HUES6 (cell line): ENCODE measurements at regions not wholly inside any gene's neighbourhood (a gene's known extent, or its start where the extent isn't known, plus 50 kb on each side); places are given as distances from the start of the nearest gene placed in this dataset.

Experiments
- H3K27ac ChIP-seq: 2 replicates; pipeline ENCODE4 v1.7.0; 2013; ENCODE audit warnings: low read depth, mild to moderate bottlenecking, low read length, inconsistent platforms
- H3K27me3 ChIP-seq: 2 replicates; pipeline ENCODE4 v1.6.1; 2013; ENCODE audit warnings: low read length; ENCODE audit not compliant: control insufficient read depth, insufficient read depth
- H3K36me3 ChIP-seq: 2 replicates; pipeline ENCODE4 v1.6.1; 2013; ENCODE audit warnings: low read length; ENCODE audit not compliant: control insufficient read depth, insufficient read depth
- H3K4me1 ChIP-seq: 2 replicates; pipeline ENCODE4 v1.6.1; 2013; ENCODE audit warnings: low read length; ENCODE audit not compliant: control insufficient read depth, insufficient read depth
- H3K4me3 ChIP-seq: 2 replicates; pipeline ENCODE4 v1.5.1; 2013; ENCODE audit warnings: low read depth, low read length
- H3K9ac ChIP-seq: one replicate; pipeline ENCODE4 v1.6.1; 2013; ENCODE audit warnings: mild to moderate bottlenecking, low read length
- H3K9me3 ChIP-seq: 2 replicates; pipeline ENCODE4 v1.6.1; 2013; ENCODE audit warnings: low read depth, low read length; ENCODE audit not compliant: control insufficient read depth, insufficient read depth

GRCh38 chr3:117172426-117172825, 462.8 kb downstream of the TUSC7 start:
- no peaks in the 10 kb centered on the region for H3K36me3 ChIP-seq
- no peaks in the 10 kb centered on the region for H3K27me3 ChIP-seq
- no peak overlapping the region for H3K27ac ChIP-seq
- no peaks in the 10 kb centered on the region for H3K4me1 ChIP-seq
- H3K9me3 ChIP-seq, result no peaks in the 10 kb centered on the region
- no peak overlapping the region for H3K4me3 ChIP-seq
- no peak overlapping the region for H3K9ac ChIP-seq

- H3K4me1 ChIP-seq, result peaks cover 4% of the 10 kb centered on the region; the same call in 1 of the 2 replicates
- H3K27ac ChIP-seq, result no peak overlapping the region
- no peaks in the 10 kb centered on the region for H3K9me3 ChIP-seq
- no peaks in the 10 kb centered on the region for H3K27me3 ChIP-seq
- no peak overlapping the region for H3K4me3 ChIP-seq
- no peaks in the 10 kb centered on the region for H3K36me3 ChIP-seq
- H3K9ac ChIP-seq, result no peak overlapping the region
These were observed 471.6 kb downstream of the TUSC7 start for GRCh38 chr3:117181222-117181621.

GRCh38 chr3:117184574-117184973, 475.0 kb downstream of the TUSC7 start:
- Histone ChIP-seq H3K36me3 (no peaks in the 10 kb centered on the region), H3K27me3 (no peaks in the 10 kb centered on the region), H3K4me3 (no peak overlapping the region), H3K4me1 (peaks cover 4% of the 10 kb centered on the region; the same call in 1 of the 2 replicates), H3K9me3 (no peaks in the 10 kb centered on the region), H3K27ac (no peak overlapping the region), H3K9ac (no peak overlapping the region)

GRCh38 chr3:117191245-117191644, 481.7 kb downstream of the TUSC7 start:
- no peaks in the 10 kb centered on the region for H3K36me3 ChIP-seq
- no peaks in the 10 kb centered on the region for H3K4me1 ChIP-seq
- H3K27ac ChIP-seq, result no peak overlapping the region
- no peak overlapping the region for H3K9ac ChIP-seq
- no peak overlapping the region for H3K4me3 ChIP-seq
- no peaks in the 10 kb centered on the region for H3K9me3 ChIP-seq
- H3K27me3 ChIP-seq, result no peaks in the 10 kb centered on the region

DNA sequence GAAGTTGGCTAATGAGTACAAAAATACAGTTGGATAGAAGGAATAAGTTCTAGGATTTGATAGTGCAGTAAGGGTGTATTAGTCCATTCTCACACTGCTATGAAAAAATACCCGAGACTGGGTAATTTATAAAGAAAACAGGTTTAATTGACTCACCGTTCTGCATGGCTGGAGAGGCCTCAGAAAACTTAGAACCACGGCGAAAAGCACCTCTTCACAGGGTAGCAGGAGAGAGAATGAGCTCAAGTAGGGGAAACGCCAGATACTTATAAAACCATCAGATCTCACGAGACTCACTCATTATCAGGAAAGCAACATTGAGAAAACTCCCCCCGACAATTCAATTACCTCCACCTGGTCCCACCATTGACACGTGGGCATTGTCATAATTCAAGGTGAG, 483.3 kb downstream of the TUSC7 start:
- Histone ChIP-seq H3K27me3 (no peaks in the 10 kb centered on the region), H3K4me3 (no peak overlapping the region), H3K9ac (no peak overlapping the region), H3K27ac (no peak overlapping the region), H3K9me3 (no peaks in the 10 kb centered on the region), H3K4me1 (no peaks in the 10 kb centered on the region), H3K36me3 (no peaks in the 10 kb centered on the region)

DNA sequence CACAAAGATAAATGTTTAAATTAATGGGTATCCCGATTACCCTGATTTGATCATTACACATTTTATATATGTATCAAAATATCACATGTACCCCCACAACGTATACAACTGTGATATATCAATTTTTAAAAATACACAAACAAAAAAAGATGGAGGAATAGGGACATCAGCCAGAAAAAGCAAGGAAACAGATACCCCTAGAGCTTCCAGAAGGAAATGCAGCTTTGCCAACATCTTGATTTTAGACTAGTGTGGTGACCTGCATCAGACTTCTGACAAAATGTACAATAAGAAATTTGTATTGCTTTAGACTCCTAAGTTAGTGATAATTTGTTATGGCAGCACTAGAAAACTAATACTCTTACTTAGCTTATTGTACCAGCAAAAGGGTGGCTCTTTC, 483.8 kb downstream of the TUSC7 start:
- Histone ChIP-seq H3K27ac (no peak overlapping the region), H3K4me3 (no peak overlapping the region), H3K4me1 (no peaks in the 10 kb centered on the region), H3K9ac (no peak overlapping the region), H3K9me3 (no peaks in the 10 kb centered on the region), H3K36me3 (no peaks in the 10 kb centered on the region), H3K27me3 (no peaks in the 10 kb centered on the region)

DNA sequence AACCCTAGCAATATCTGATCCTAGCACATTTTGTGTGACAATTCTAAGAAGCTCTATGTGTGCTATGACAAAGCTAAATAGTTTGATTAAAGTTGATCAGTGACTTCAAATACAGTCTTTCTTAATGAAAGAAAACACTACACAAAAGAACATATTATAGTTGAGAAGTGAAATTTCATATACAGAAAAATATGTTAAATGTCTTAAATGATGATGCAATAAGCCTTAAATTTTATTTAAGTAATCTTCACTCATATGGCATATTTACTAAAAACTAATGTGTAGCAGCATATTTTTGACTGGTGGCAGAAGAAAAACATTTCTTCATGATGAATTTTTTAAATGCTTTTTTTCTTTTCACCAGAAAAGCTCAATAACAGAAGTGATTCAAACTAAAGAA, 485.5 kb downstream of the TUSC7 start:
- no peak overlapping the region for H3K4me3 ChIP-seq
- H3K9me3 ChIP-seq, result no peaks in the 10 kb centered on the region
- no peak overlapping the region for H3K27ac ChIP-seq
- H3K36me3 ChIP-seq, result no peaks in the 10 kb centered on the region
- H3K9ac ChIP-seq, result no peak overlapping the region
- peaks cover 2% of the 10 kb centered on the region; the same call in 1 of the 2 replicates for H3K4me1 ChIP-seq
- H3K27me3 ChIP-seq, result no peaks in the 10 kb centered on the region

- Histone ChIP-seq H3K9me3 (no peaks in the 10 kb centered on the region), H3K36me3 (no peaks in the 10 kb centered on the region), H3K4me1 (peaks cover 5% of the 10 kb centered on the region; the same call in 1 of the 2 replicates), H3K27me3 (no peaks in the 10 kb centered on the region), H3K27ac (no peak overlapping the region), H3K4me3 (no peak overlapping the region), H3K9ac (no peak overlapping the region)
These were observed 491.4 kb downstream of the TUSC7 start for GRCh38 chr3:117200962-117201361.

- no peak overlapping the region for H3K27ac ChIP-seq
- no peak overlapping the region for H3K4me3 ChIP-seq
- H3K9me3 ChIP-seq, result no peaks in the 10 kb centered on the region
- no peaks in the 10 kb centered on the region for H3K36me3 ChIP-seq
- no peaks in the 10 kb centered on the region for H3K27me3 ChIP-seq
- H3K4me1 ChIP-seq, result peaks cover 5% of the 10 kb centered on the region; the same call in 1 of the 2 replicates
- no peak overlapping the region for H3K9ac ChIP-seq
These were observed 492.6 kb downstream of the TUSC7 start for GRCh38 chr3:117201901-117202774.

- Histone ChIP-seq H3K36me3 (no peaks in the 10 kb centered on the region), H3K4me3 (no peak overlapping the region), H3K4me1 (no peaks in the 10 kb centered on the region), H3K27me3 (no peaks in the 10 kb centered on the region), H3K27ac (no peak overlapping the region), H3K9me3 (no peaks in the 10 kb centered on the region; the same call in 1 of the 2 replicates), H3K9ac (no peak overlapping the region)
These were observed 507.8 kb downstream of the TUSC7 start for GRCh38 chr3:117217355-117217754.

DNA sequence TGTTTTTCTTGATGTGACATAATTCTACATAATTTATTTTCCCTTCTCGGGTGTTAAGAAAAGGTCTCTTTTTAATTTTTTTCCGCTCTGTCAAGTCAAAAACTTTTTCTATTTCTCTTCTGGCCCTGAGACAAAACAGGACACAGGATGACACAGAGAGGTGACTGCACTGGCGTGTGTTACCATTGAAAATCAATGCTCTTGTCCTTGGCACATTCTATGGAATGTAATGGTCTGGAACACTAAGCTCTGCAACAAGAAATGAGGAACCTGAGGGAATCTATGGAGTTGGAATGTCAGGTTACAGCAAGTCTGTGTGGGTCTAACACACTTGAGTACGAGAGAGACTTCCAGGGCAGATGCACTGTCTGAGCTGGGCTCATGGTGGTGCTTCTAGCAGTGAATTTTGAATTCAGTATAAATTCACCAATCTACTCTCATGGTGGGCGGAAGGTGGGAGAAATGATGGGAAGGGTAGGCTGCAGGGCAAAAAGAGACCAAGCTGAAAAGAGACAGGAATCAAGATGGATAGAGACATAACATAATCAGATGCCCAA, 508.3 kb downstream of the TUSC7 start:
- Histone ChIP-seq H3K9me3 (no peaks in the 10 kb centered on the region), H3K36me3 (no peaks in the 10 kb centered on the region), H3K27me3 (no peaks in the 10 kb centered on the region), H3K9ac (no peak overlapping the region), H3K4me3 (no peak overlapping the region), H3K4me1 (no peaks in the 10 kb centered on the region), H3K27ac (no peak overlapping the region)
